ENCODE measurements at regions not wholly inside any gene's neighbourhood (a gene's known extent, or its start where the extent isn't known, plus 50 kb on each side); places are given as distances from the start of the nearest gene placed in this dataset.
"Not testable (repeated sequence)": the region's sequence is repeated elsewhere in the genome, so short reads cannot be mapped to it uniquely, and the experiment has no call there.

GRCh38 chr6:144406796-144407195, 121.7 kb downstream of the UTRN start:
- no peaks in the 10 kb centered on the region for H3K4me1 ChIP-seq (ENCODE audit: control insufficient read depth, low read length)
- H3K4me2 ChIP-seq (ENCODE audit: low read length): no peak overlapping the region
- TF ChIP-seq CTCF (IDR thresholded peaks at IDR 0.05; ENCODE audit: low read depth, low read length, poor library complexity, severe bottlenecking) (no peak), EZH2phosphoT487 (IDR thresholded peaks at IDR 0.05; ENCODE audit: borderline replicate concordance, low read length) (no peak)
- H3K9me2 ChIP-seq (replicated peaks; ENCODE audit: control insufficient read depth, low read length): no peaks in the 10 kb centered on the region
- H3K27ac ChIP-seq (ENCODE audit: low read depth, low read length): no peak overlapping the region
- H3F3A ChIP-seq (ENCODE audit: control insufficient read depth, insufficient read depth): no peaks in the 10 kb centered on the region
- no peak overlapping the region for H3K4me3 ChIP-seq (ENCODE audit: low read length)
- H3K79me2 ChIP-seq (ENCODE audit: control insufficient read depth, low read length): no peaks in the 10 kb centered on the region
- H3K36me3 ChIP-seq (ENCODE audit: control insufficient read depth, low read length): no peaks in the 10 kb centered on the region
- no peaks in the 10 kb centered on the region for H4K20me1 ChIP-seq (ENCODE audit: control insufficient read depth, insufficient read depth, low read depth, low read length)
- no peaks in the 10 kb centered on the region for H3K9me3 ChIP-seq (ENCODE audit: control insufficient read depth, insufficient read depth, low read length)
- H3K27me3 ChIP-seq (ENCODE audit: control insufficient read depth, low read length): no peaks in the 10 kb centered on the region

GRCh38 chr6:144408161-144408560, 123.0 kb downstream of the UTRN start:
- no peaks in the 10 kb centered on the region for H3K4me1 ChIP-seq (ENCODE audit: control insufficient read depth, low read length)
- no peaks in the 10 kb centered on the region for H3K9me2 ChIP-seq (replicated peaks; ENCODE audit: control insufficient read depth, low read length)
- no peaks in the 10 kb centered on the region for H3F3A ChIP-seq (ENCODE audit: control insufficient read depth, insufficient read depth)
- no peaks in the 10 kb centered on the region for H3K9me3 ChIP-seq (ENCODE audit: control insufficient read depth, insufficient read depth, low read length)
- no peak for TF ChIP-seq EZH2phosphoT487 (IDR thresholded peaks at IDR 0.05; ENCODE audit: borderline replicate concordance, low read length)
- TF ChIP-seq CTCF (IDR thresholded peaks at IDR 0.05; ENCODE audit: low read depth, low read length, poor library complexity, severe bottlenecking): no peak
- H3K27me3 ChIP-seq (ENCODE audit: control insufficient read depth, low read length): no peaks in the 10 kb centered on the region
- no peaks in the 10 kb centered on the region for H3K79me2 ChIP-seq (ENCODE audit: control insufficient read depth, low read length)
- H4K20me1 ChIP-seq (ENCODE audit: control insufficient read depth, insufficient read depth, low read depth, low read length): no peaks in the 10 kb centered on the region
- no peak overlapping the region for H3K4me3 ChIP-seq (ENCODE audit: low read length)
- no peak overlapping the region for H3K27ac ChIP-seq (ENCODE audit: low read depth, low read length)
- no peak overlapping the region for H3K4me2 ChIP-seq (ENCODE audit: low read length)
- H3K36me3 ChIP-seq (ENCODE audit: control insufficient read depth, low read length): no peaks in the 10 kb centered on the region

- Histone ChIP-seq H3K4me3 (ENCODE audit: low read length) (no peak overlapping the region), H3K79me2 (ENCODE audit: control insufficient read depth, low read length) (no peaks in the 10 kb centered on the region), H3K36me3 (ENCODE audit: control insufficient read depth, low read length) (no peaks in the 10 kb centered on the region), H3K9me2 (replicated peaks; ENCODE audit: control insufficient read depth, low read length) (no peaks in the 10 kb centered on the region), H3K27me3 (ENCODE audit: control insufficient read depth, low read length) (no peaks in the 10 kb centered on the region), H3K9me3 (ENCODE audit: control insufficient read depth, insufficient read depth, low read length) (no peaks in the 10 kb centered on the region), H3K4me1 (ENCODE audit: control insufficient read depth, low read length) (no peaks in the 10 kb centered on the region), H4K20me1 (ENCODE audit: control insufficient read depth, insufficient read depth, low read depth, low read length) (no peaks in the 10 kb centered on the region), H3F3A (ENCODE audit: control insufficient read depth, insufficient read depth) (no peaks in the 10 kb centered on the region), H3K27ac (ENCODE audit: low read depth, low read length) (no peak overlapping the region), H3K4me2 (ENCODE audit: low read length) (no peak overlapping the region)
- TF ChIP-seq CTCF (IDR thresholded peaks at IDR 0.05; ENCODE audit: low read depth, low read length, poor library complexity, severe bottlenecking): no peak
- no peak for TF ChIP-seq EZH2phosphoT487 (IDR thresholded peaks at IDR 0.05; ENCODE audit: borderline replicate concordance, low read length)
Measured at GRCh38 chr6:144410059-144410458, 124.9 kb downstream of the UTRN start.

GRCh38 chr6:144410574-144410973, 125.4 kb downstream of the UTRN start:
- not testable (repeated sequence) for H3K79me2 ChIP-seq (ENCODE audit: control insufficient read depth, low read length); H3F3A ChIP-seq (ENCODE audit: control insufficient read depth, insufficient read depth); H3K27me3 ChIP-seq (ENCODE audit: control insufficient read depth, low read length); H3K36me3 ChIP-seq (ENCODE audit: control insufficient read depth, low read length); H3K4me1 ChIP-seq (ENCODE audit: control insufficient read depth, low read length); H4K20me1 ChIP-seq (ENCODE audit: control insufficient read depth, insufficient read depth, low read depth, low read length); H3K4me2 ChIP-seq (ENCODE audit: low read length); H3K4me3 ChIP-seq (ENCODE audit: low read length); H3K27ac ChIP-seq (ENCODE audit: low read depth, low read length); H3K9me3 ChIP-seq (ENCODE audit: control insufficient read depth, insufficient read depth, low read length); H3K9me2 ChIP-seq (replicated peaks; ENCODE audit: control insufficient read depth, low read length)
